ENCODE measurements at regions not wholly inside any gene's neighbourhood (a gene's known extent, or its start where the extent isn't known, plus 50 kb on each side); places are given as distances from the start of the nearest gene placed in this dataset.

DNA sequence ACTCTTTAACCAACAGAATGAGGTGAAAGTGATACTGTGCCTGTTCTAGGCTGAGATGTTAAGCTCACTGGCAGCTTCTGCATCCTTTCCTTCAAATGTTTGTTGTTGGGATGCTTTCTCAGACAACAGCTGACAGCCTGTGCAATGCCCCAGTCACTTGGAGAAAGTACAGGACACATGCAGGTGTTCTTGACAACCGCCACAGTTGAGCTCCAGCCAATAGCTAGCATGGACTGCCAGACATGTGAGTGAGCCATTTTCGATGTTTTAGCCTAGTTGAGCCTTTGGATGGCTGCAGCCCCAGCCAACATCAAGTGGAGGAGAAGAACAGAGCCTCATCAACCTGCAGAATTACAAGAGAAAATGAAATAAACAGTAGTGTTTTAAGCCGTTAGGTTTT lies 94.1 kb upstream of the PPP3CA start:
- no peak for FAIRE-seq

DNA sequence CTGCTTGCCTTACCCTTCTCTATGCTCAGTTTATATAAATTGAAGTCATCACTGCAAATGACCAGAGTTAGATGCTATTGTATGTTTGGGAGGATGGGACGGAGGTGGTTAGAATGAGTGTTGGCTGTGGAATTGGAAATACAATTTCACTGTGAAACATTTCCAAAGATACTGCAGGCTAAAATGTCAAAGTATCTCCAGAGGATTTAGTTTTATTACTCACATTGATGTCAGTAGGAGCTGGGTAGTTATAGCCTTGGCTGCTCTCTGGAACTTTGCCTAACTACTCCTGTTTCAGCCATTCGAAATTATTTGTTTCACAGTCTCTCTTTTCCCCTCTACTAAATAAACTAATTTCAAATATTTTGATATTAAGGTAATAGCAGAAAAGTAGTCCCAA lies 92.6 kb upstream of the PPP3CA start:
- H3K36me3 Mint-ChIP-seq (ENCODE audit: low read depth, unreplicated experiment) = no peaks in the 10 kb centered on the region
- H3K4me3 Mint-ChIP-seq (ENCODE audit: unreplicated experiment) = no peak overlapping the region
- Histone ChIP-seq H3K27me3 (ENCODE audit: insufficient read depth, low read length) (no peaks in the 10 kb centered on the region), H3K9ac (ENCODE audit: low read length) (no peak overlapping the region), H2AFZ (ENCODE audit: low read depth, low read length) (no peak overlapping the region), H4K20me1 (ENCODE audit: insufficient read depth, low read length) (no peaks in the 10 kb centered on the region), H3K4me2 (ENCODE audit: low read length) (no peak overlapping the region), H3K27ac (ENCODE audit: low read depth, low read length) (no peak overlapping the region), H3K4me3 (ENCODE audit: insufficient read depth, low read depth, low read length) (no peak overlapping the region), H3K4me1 (ENCODE audit: insufficient read depth, low read length) (no peaks in the 10 kb centered on the region), H3K79me2 (ENCODE audit: insufficient read depth, low read length) (no peaks in the 10 kb centered on the region), H3K9me3 (ENCODE audit: insufficient read depth, low read depth, low read length) (no peaks in the 10 kb centered on the region), H3K36me3 (ENCODE audit: insufficient read depth, low read length) (no peaks in the 10 kb centered on the region)
- no peaks in the 10 kb centered on the region for H3K27me3 Mint-ChIP-seq (ENCODE audit: low read depth, unreplicated experiment)
- H3K27ac Mint-ChIP-seq (ENCODE audit: unreplicated experiment) = no peak overlapping the region
- no peaks in the 10 kb centered on the region for H3K4me1 Mint-ChIP-seq (ENCODE audit: low read depth, unreplicated experiment)
- no peaks in the 10 kb centered on the region for H3K9me3 Mint-ChIP-seq (ENCODE audit: unreplicated experiment)
- DNase-seq (ENCODE audit: low read depth) (no peak), FAIRE-seq (no peak)
- no peak for TF ChIP-seq EZH2 (IDR thresholded peaks at IDR 0.05; ENCODE audit: insufficient read depth, low read length)
- TF ChIP-seq CTCF (IDR thresholded peaks at IDR 0.05; ENCODE audit: insufficient read depth, low read depth, low read length) = no peak

More for the DNA sequence above, 94.1 kb upstream of the PPP3CA start:
- TF ChIP-seq EZH2 (IDR thresholded peaks at IDR 0.05; ENCODE audit: insufficient read depth, low read length) (no peak), CTCF (IDR thresholded peaks at IDR 0.05; ENCODE audit: insufficient read depth, low read depth, low read length) (no peak)
- H3K9ac ChIP-seq (ENCODE audit: low read length) = no peak overlapping the region
- Mint-ChIP-seq H3K27me3 (ENCODE audit: low read depth, unreplicated experiment) (no peaks in the 10 kb centered on the region), H3K36me3 (ENCODE audit: low read depth, unreplicated experiment) (no peaks in the 10 kb centered on the region), H3K4me1 (ENCODE audit: low read depth, unreplicated experiment) (no peaks in the 10 kb centered on the region), H3K9me3 (ENCODE audit: unreplicated experiment) (no peaks in the 10 kb centered on the region), H3K4me3 (ENCODE audit: unreplicated experiment) (no peak overlapping the region), H3K27ac (ENCODE audit: unreplicated experiment) (no peak overlapping the region)
- H2AFZ ChIP-seq (ENCODE audit: low read depth, low read length) = peak overlapping the region; percentile 14
- H3K4me1 ChIP-seq (ENCODE audit: insufficient read depth, low read length) = no peaks in the 10 kb centered on the region
- H3K79me2 ChIP-seq (ENCODE audit: insufficient read depth, low read length) = no peaks in the 10 kb centered on the region
- no peak overlapping the region for H3K4me3 ChIP-seq (ENCODE audit: insufficient read depth, low read depth, low read length)
- no peak overlapping the region for H3K4me2 ChIP-seq (ENCODE audit: low read length)
- H3K27me3 ChIP-seq (ENCODE audit: insufficient read depth, low read length) = no peaks in the 10 kb centered on the region
- no peaks in the 10 kb centered on the region for H3K9me3 ChIP-seq (ENCODE audit: insufficient read depth, low read depth, low read length)
- no peak overlapping the region for H3K27ac ChIP-seq (ENCODE audit: low read depth, low read length)
- H3K36me3 ChIP-seq (ENCODE audit: insufficient read depth, low read length) = no peaks in the 10 kb centered on the region
- no peaks in the 10 kb centered on the region for H4K20me1 ChIP-seq (ENCODE audit: insufficient read depth, low read length)
- no peak for DNase-seq (ENCODE audit: low read depth)

- FAIRE-seq = no peak
- Histone ChIP-seq H3K9me3 (ENCODE audit: insufficient read depth, low read depth, low read length) (no peaks in the 10 kb centered on the region), H3K36me3 (ENCODE audit: insufficient read depth, low read length) (no peaks in the 10 kb centered on the region), H4K20me1 (ENCODE audit: insufficient read depth, low read length) (no peaks in the 10 kb centered on the region), H3K9ac (ENCODE audit: low read length) (no peak overlapping the region), H3K4me2 (ENCODE audit: low read length) (no peak overlapping the region), H3K27ac (ENCODE audit: low read depth, low read length) (no peak overlapping the region), H3K79me2 (ENCODE audit: insufficient read depth, low read length) (no peaks in the 10 kb centered on the region), H3K4me1 (ENCODE audit: insufficient read depth, low read length) (peaks cover 4% of the 10 kb centered on the region), H3K4me3 (ENCODE audit: insufficient read depth, low read depth, low read length) (no peak overlapping the region), H2AFZ (ENCODE audit: low read depth, low read length) (no peak overlapping the region), H3K27me3 (ENCODE audit: insufficient read depth, low read length) (no peaks in the 10 kb centered on the region)
- DNase-seq (ENCODE audit: low read depth) = no peak
- Mint-ChIP-seq H3K27ac (ENCODE audit: unreplicated experiment) (no peak overlapping the region), H3K4me1 (ENCODE audit: low read depth, unreplicated experiment) (peaks cover 6% of the 10 kb centered on the region), H3K9me3 (ENCODE audit: unreplicated experiment) (no peaks in the 10 kb centered on the region), H3K4me3 (ENCODE audit: unreplicated experiment) (no peak overlapping the region), H3K36me3 (ENCODE audit: low read depth, unreplicated experiment) (no peaks in the 10 kb centered on the region), H3K27me3 (ENCODE audit: low read depth, unreplicated experiment) (no peaks in the 10 kb centered on the region)
- TF ChIP-seq CTCF (IDR thresholded peaks at IDR 0.05; ENCODE audit: insufficient read depth, low read depth, low read length) = no peak
- no peak for TF ChIP-seq EZH2 (IDR thresholded peaks at IDR 0.05; ENCODE audit: insufficient read depth, low read length)
These were observed 74.1 kb upstream of the PPP3CA start for GRCh38 chr4:101421386-101421785.

Measured in astrocyte (in vitro differentiated cells and primary cell).